ENCODE measurements at regions not wholly inside any gene's neighbourhood (a gene's known extent, or its start where the extent isn't known, plus 50 kb on each side); places are given as distances from the start of the nearest gene placed in this dataset.
A peak's percentile ranks its signal among the peaks of the same experiment; 100 is the strongest.

DNA sequence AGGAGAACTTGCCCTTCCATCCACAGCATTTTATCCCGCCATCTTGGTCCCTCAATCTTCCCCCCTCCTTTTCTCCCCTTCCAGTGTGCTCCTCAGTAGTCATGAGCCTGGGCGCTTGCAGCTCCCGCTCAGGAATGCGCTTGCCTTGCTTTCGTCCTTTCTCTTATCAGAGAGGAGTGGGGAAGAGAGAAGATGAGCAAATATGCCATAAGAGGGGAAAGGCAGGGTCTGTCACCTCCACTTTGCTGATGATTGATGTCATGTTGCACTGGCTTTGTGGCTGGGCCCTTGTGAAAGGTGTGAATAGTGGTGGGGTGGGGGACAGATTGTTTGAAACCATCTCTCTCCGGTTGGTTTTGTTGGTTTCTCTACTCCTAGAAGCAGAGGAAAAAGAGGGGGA is 569.3 kb downstream of the TNS1 start:
- 54% methylated on average over 1 of the region's 6 CpGs for WGBS (ENCODE audit: insufficient coverage)
- Histone ChIP-seq H3K4me3 (ENCODE audit: low read length) (no peak overlapping the region), H3K27me3 (ENCODE audit: control insufficient read depth, insufficient read depth, low read length) (no peaks in the 10 kb centered on the region), H3K4me1 (ENCODE audit: control insufficient read depth, insufficient read depth, low read length) (peaks cover 40% of the 10 kb centered on the region), H3K9me3 (replicated peaks; ENCODE audit: control insufficient read depth, low read depth, low read length) (no peaks in the 10 kb centered on the region), H3K36me3 (ENCODE audit: control insufficient read depth, insufficient read depth, low read length) (no peaks in the 10 kb centered on the region), H3K27ac (ENCODE audit: low read length) (peak overlapping the region; percentile 45)
- peak; percentile 65 for DNase-seq

DNA sequence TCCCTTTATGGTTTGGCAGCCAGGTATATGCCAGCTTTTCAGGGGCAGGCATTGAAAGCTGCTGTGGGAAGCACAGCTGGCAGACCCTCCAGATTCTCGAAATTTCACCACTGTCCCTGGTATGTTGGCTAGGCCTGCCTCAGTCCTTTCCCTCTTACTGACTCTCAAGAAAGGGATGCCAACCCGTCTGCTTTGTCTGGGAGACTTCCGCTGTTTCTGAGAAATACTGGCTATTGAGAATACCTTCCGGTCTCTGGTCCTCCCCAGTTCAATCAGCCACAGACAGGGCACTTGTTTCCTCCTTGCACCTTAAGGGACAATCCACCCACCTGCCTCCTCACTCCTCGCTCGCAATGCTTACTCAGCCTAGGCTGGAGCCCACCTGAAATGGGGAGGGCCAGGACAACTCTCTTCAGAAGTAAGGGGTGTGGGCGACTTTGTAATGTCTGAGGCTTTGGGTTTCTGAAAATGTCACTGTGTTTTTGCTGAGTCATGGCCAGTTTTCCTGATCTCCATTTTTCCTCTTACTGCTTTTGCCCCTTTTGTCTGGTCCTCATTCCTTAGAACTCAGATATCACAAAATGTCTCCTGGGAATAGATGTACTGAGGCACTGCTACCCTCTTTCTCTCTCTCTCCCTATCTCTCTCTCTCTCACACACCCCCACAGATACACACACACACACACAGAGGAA is 571.1 kb downstream of the TNS1 start:
- no peak overlapping the region for H3K27ac ChIP-seq (ENCODE audit: low read length)

DNA sequence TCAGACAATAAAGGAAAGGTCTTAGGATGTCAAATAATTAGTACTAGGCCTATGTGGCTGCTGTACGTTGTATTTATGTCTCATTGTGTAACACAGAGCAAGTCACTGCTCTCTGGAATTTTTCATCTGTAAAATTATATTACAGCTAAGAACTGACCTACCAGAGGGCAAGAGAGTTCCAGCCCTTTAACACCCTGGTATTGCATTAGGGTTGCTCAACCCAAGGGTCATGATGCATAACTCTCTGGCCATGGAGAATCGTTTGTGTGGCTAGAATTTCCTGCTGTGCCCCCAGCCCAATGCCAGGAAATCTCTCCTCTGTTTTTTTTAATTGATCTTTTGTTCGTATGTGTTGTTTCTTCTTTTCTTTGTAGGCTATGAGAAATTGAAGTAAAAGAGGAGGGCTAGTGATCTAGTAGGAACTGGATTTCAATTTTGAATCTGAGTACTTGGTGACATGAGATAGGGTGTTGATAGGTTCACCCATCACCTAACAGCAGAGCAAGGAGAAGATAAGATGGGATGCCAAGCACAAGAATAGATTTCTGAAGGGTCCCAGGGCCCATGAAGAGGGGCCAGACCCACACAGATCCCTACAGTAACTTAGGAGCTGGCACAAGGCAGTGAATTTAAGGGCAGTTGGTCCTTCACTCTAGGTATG is 571.2 kb upstream of the TNP1 start:
- Histone ChIP-seq H3K36me3 (ENCODE audit: control insufficient read depth, insufficient read depth, low read length) (no peaks in the 10 kb centered on the region), H3K4me1 (ENCODE audit: control insufficient read depth, insufficient read depth, low read length) (peaks cover 26% of the 10 kb centered on the region), H3K27me3 (ENCODE audit: control insufficient read depth, insufficient read depth, low read length) (no peaks in the 10 kb centered on the region), H3K9me3 (replicated peaks; ENCODE audit: control insufficient read depth, low read depth, low read length) (no peaks in the 10 kb centered on the region), H3K4me3 (ENCODE audit: low read length) (no peak overlapping the region), H3K27ac (ENCODE audit: low read length) (no peak overlapping the region)
- no CpG with 5 or more reads among the region's 3 CpGs for WGBS (ENCODE audit: insufficient coverage)
- no peak for DNase-seq

More for the DNA sequence above, 571.1 kb downstream of the TNS1 start:
- no peaks in the 10 kb centered on the region for H3K9me3 ChIP-seq (replicated peaks; ENCODE audit: control insufficient read depth, low read depth, low read length)
- DNase-seq, result no peak
- peaks cover 32% of the 10 kb centered on the region for H3K4me1 ChIP-seq (ENCODE audit: control insufficient read depth, insufficient read depth, low read length)
- H3K4me3 ChIP-seq (ENCODE audit: low read length), result no peak overlapping the region
- WGBS (ENCODE audit: insufficient coverage), result 29% methylated on average over 2 of the region's 7 CpGs
- no peaks in the 10 kb centered on the region for H3K36me3 ChIP-seq (ENCODE audit: control insufficient read depth, insufficient read depth, low read length)
- no peaks in the 10 kb centered on the region for H3K27me3 ChIP-seq (ENCODE audit: control insufficient read depth, insufficient read depth, low read length)

DNA sequence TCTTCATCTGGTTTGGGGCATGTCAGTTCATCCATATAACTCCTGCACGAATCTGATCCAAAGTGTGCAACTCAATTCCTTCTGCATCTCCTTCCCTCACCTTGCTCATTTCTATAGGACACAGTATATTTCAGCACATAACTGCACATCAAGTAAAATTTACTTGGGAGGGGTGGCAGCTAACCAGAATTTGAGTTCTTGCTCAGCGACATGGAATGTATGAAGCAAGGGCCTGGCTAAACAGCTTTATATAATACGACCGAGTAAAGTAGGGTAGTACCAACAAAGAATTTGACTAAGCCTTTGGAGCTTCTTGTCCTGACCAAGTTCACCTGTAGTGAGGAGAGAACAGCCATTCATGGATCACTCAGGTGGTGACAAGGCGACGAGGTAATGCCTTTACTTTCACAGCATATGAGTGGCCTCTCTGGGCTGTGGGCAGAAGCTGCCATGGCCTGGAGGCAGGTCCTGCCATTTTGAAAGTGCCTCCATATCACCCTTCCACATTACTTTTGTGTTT is 570.2 kb upstream of the TNP1 start:
- Histone ChIP-seq H3K27ac (ENCODE audit: low read length) (no peak overlapping the region), H3K27me3 (ENCODE audit: control insufficient read depth, insufficient read depth, low read length) (no peaks in the 10 kb centered on the region), H3K36me3 (ENCODE audit: control insufficient read depth, insufficient read depth, low read length) (no peaks in the 10 kb centered on the region), H3K4me1 (ENCODE audit: control insufficient read depth, insufficient read depth, low read length) (peaks cover 19% of the 10 kb centered on the region), H3K9me3 (replicated peaks; ENCODE audit: control insufficient read depth, low read depth, low read length) (no peaks in the 10 kb centered on the region), H3K4me3 (ENCODE audit: low read length) (no peak overlapping the region)
- DNase-seq, result no peak
- 88% methylated on average over 1 of the region's 6 CpGs for WGBS (ENCODE audit: insufficient coverage)

DNA sequence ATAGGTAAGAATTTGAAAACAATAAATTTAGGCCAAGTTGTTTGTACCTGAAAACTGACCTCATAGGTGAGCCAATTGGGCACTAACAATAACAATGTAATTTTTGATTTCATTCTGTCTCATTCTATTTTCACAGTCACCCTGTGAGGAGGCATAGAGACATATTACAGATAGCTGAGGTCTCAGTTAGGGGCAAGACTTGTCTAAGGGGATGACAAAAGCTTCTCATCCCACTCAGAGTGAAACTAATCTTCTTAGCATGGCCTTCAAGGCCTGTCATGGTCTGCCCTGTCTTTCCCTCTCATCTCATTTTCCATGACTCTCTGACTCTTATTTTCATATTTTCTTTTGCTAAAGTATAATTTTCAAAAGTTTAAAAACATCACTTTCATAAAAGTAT is 562.0 kb upstream of the TNP1 start:
- no peaks in the 10 kb centered on the region for H3K36me3 ChIP-seq (ENCODE audit: control insufficient read depth, insufficient read depth, low read length)
- no peak overlapping the region for H3K27ac ChIP-seq (ENCODE audit: low read length)
- no peak overlapping the region for H3K4me3 ChIP-seq (ENCODE audit: low read length)
- H3K4me1 ChIP-seq (ENCODE audit: control insufficient read depth, insufficient read depth, low read length), result no peaks in the 10 kb centered on the region
- no peaks in the 10 kb centered on the region for H3K27me3 ChIP-seq (ENCODE audit: control insufficient read depth, insufficient read depth, low read length)
- no peaks in the 10 kb centered on the region for H3K9me3 ChIP-seq (replicated peaks; ENCODE audit: control insufficient read depth, low read depth, low read length)
- DNase-seq, result no peak

DNA sequence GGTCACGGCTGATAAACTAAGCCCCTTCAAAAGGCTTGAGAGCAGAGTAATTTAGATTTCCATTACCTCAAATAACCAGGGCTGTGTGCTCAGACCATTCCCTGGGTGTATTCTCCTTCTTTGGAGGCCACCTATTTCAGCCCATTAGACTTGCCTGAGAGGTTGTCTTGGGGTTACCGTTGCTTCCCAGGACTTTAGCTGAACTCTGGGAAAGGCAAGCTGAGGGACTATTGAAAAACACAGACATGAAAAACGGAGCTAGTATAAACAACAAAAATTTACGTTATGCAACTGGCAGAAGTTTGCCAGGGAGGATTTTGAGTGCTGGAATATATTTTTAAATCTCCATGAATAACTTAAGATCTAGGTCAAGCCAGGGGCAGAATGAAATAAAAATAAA is 561.0 kb upstream of the TNP1 start:
- Histone ChIP-seq H3K36me3 (ENCODE audit: control insufficient read depth, insufficient read depth, low read length) (no peaks in the 10 kb centered on the region), H3K27me3 (ENCODE audit: control insufficient read depth, insufficient read depth, low read length) (no peaks in the 10 kb centered on the region), H3K27ac (ENCODE audit: low read length) (no peak overlapping the region), H3K4me3 (ENCODE audit: low read length) (no peak overlapping the region), H3K9me3 (replicated peaks; ENCODE audit: control insufficient read depth, low read depth, low read length) (no peaks in the 10 kb centered on the region), H3K4me1 (ENCODE audit: control insufficient read depth, insufficient read depth, low read length) (no peaks in the 10 kb centered on the region)
- no CpG with 5 or more reads among the region's 4 CpGs for WGBS (ENCODE audit: insufficient coverage)
- DNase-seq, result no peak

DNA sequence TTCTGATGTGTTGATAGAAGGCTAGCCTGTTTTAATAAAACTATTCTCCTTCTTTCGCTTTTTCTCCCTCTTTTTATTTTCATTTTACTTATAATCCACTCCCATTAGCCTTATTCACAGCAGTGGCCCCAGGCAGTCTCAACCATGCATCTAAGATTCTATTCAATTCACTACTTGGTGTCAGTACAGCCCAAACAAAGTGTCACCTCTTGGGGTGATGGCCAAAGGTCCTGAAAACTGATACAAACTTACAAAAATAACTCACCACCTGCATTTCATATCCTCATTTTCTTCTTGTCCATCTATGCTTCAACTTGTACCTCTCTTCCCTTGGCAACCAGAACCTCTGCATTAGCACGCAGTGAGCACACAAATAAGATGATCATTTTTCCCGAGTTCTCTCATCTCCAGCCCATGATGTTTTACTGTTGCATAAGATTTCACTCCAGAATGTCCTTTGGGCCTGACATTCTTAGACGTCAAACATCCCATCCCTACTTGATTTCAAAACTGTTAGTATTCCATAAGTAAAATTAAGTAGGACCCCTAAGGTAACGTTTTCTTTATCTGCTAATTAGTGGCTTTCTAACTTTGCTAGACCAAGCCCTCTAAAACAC is 559.3 kb upstream of the TNP1 start:
- Histone ChIP-seq H3K36me3 (ENCODE audit: control insufficient read depth, insufficient read depth, low read length) (no peaks in the 10 kb centered on the region), H3K4me1 (ENCODE audit: control insufficient read depth, insufficient read depth, low read length) (no peaks in the 10 kb centered on the region), H3K27ac (ENCODE audit: low read length) (no peak overlapping the region), H3K27me3 (ENCODE audit: control insufficient read depth, insufficient read depth, low read length) (no peaks in the 10 kb centered on the region), H3K4me3 (ENCODE audit: low read length) (no peak overlapping the region), H3K9me3 (replicated peaks; ENCODE audit: control insufficient read depth, low read depth, low read length) (no peaks in the 10 kb centered on the region)
- DNase-seq, result no peak
- 94% methylated on average over 2 of the region's 5 CpGs for WGBS (ENCODE audit: insufficient coverage)

DNA sequence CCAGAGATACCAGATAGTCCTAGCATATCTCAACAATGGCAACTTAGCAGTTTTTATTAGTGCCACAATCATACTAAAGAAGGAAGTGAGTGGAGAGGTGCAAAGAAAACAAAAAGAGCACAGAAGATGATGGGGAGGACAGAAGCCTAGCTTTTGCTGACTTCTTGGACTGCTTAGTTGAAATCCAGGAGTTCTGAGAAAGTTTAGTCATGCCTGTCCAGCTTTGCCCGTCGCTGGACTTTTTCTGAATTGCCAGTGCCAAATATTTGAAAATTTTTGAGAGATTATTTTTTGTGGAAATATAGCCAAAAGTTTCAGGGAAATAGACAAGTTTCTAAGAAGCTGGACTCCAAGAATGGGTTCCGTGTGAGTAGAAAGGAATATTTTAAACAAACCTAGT is 558.7 kb upstream of the TNP1 start:
- Histone ChIP-seq H3K27me3 (ENCODE audit: control insufficient read depth, insufficient read depth, low read length) (no peaks in the 10 kb centered on the region), H3K27ac (ENCODE audit: low read length) (no peak overlapping the region), H3K36me3 (ENCODE audit: control insufficient read depth, insufficient read depth, low read length) (no peaks in the 10 kb centered on the region), H3K4me1 (ENCODE audit: control insufficient read depth, insufficient read depth, low read length) (no peaks in the 10 kb centered on the region), H3K9me3 (replicated peaks; ENCODE audit: control insufficient read depth, low read depth, low read length) (no peaks in the 10 kb centered on the region), H3K4me3 (ENCODE audit: low read length) (no peak overlapping the region)
- 57% methylated on average over 2 of the region's 3 CpGs for WGBS (ENCODE audit: insufficient coverage)
- no peak for DNase-seq

DNA sequence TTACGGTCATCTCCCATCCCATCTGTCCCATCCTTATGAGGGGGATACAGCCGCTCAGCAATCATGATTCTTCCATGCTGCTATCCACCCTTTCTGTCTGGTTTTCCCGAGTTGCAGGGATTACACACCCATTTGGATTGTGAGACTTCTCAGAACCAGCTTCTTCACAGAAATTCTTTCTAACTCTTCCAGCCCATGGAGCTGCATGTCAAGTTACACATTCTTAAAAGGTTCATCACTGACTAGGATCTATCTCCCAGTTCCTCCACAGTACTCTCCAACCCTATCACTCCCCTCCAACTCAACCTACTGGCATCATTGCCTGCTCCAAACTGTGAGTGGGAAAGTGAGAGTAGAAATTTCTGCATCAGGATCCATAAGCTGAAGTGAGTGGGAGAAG is 558.2 kb upstream of the TNP1 start:
- H3K9me3 ChIP-seq (replicated peaks; ENCODE audit: control insufficient read depth, low read depth, low read length), result no peaks in the 10 kb centered on the region
- no peaks in the 10 kb centered on the region for H3K4me1 ChIP-seq (ENCODE audit: control insufficient read depth, insufficient read depth, low read length)
- H3K4me3 ChIP-seq (ENCODE audit: low read length), result no peak overlapping the region
- H3K27ac ChIP-seq (ENCODE audit: low read length), result no peak overlapping the region
- H3K27me3 ChIP-seq (ENCODE audit: control insufficient read depth, insufficient read depth, low read length), result no peaks in the 10 kb centered on the region
- WGBS (ENCODE audit: insufficient coverage), result 94% methylated on average over 3 of the region's 3 CpGs
- H3K36me3 ChIP-seq (ENCODE audit: control insufficient read depth, insufficient read depth, low read length), result no peaks in the 10 kb centered on the region
- DNase-seq, result no peak

DNA sequence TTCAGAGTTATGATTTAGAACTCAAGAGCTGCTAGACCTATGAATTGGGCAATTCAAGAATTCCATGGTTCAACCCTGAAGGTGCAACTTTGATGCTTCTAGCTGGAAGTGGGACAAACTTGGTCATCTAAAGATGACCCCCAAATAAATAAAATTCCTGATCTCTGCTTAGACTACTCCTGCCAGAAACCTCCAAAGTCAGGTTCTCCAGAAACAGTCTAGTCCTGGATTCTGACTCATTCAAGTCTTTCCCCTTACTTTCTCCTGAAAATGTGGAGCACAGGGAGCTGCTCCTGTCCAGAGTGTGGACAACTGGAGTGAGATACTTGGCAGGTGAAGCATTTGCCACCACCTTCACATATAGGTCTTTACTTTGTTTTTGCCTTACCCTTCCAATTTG is 557.7 kb upstream of the TNP1 start:
- no peak overlapping the region for H3K27ac ChIP-seq (ENCODE audit: low read length)
- H3K27me3 ChIP-seq (ENCODE audit: control insufficient read depth, insufficient read depth, low read length), result no peaks in the 10 kb centered on the region
- H3K4me3 ChIP-seq (ENCODE audit: low read length), result no peak overlapping the region
- H3K9me3 ChIP-seq (replicated peaks; ENCODE audit: control insufficient read depth, low read depth, low read length), result no peaks in the 10 kb centered on the region
- DNase-seq, result no peak
- peaks cover 2% of the 10 kb centered on the region for H3K4me1 ChIP-seq (ENCODE audit: control insufficient read depth, insufficient read depth, low read length)
- H3K36me3 ChIP-seq (ENCODE audit: control insufficient read depth, insufficient read depth, low read length), result no peaks in the 10 kb centered on the region

All from muscle of leg (tissue), 3 donors.